HFFc6 (cell line): ENCODE measurements at regions not wholly inside any gene's neighbourhood (a gene's known extent, or its start where the extent isn't known, plus 50 kb on each side); places are given as distances from the start of the nearest gene placed in this dataset.

Source experiments
- DNase-seq: peaks from one replicate; pipeline ENCODE4 v3.0.0-alpha.2; 2018
- H3K27ac Mint-ChIP-seq: 2 replicates; pipeline ENCODE4 v1.8.0; 2020; ENCODE audit warnings: mild to moderate bottlenecking, mixed read lengths
- H3K27me3 Mint-ChIP-seq: 2 replicates; pipeline ENCODE4 v1.8.0; 2021; ENCODE audit warnings: mild to moderate bottlenecking, moderate library complexity, mixed read lengths; ENCODE audit not compliant: insufficient read depth
- H3K36me3 Mint-ChIP-seq: 2 replicates; pipeline ENCODE4 v1.8.0; 2021; ENCODE audit warnings: low read depth, mixed read lengths
- H3K4me1 Mint-ChIP-seq: 2 replicates; pipeline ENCODE4 v1.8.0; 2020; ENCODE audit warnings: low read depth, mixed read lengths
- H3K4me3 Mint-ChIP-seq: 2 replicates; pipeline ENCODE4 v1.8.0; 2020; ENCODE audit warnings: mild to moderate bottlenecking, moderate library complexity, mixed read lengths
- H3K9me3 Mint-ChIP-seq: 2 replicates; pipeline ENCODE4 v1.8.0; 2020; ENCODE audit warnings: mild to moderate bottlenecking, mixed read lengths
- CTCF ChIP-seq: fragments of 200-600 bp; sonication (generic); IDR thresholded peaks from 2 replicates; pipeline ENCODE4 v1.5.0; 2021; ENCODE audit warnings: antibody characterized with exemption, mild to moderate bottlenecking

- H3K4me3 Mint-ChIP-seq: no peak overlapping the region
- no peaks in the 10 kb centered on the region for H3K4me1 Mint-ChIP-seq
- H3K36me3 Mint-ChIP-seq: no peaks in the 10 kb centered on the region
- H3K27me3 Mint-ChIP-seq: peaks cover 6% of the 10 kb centered on the region; the same call in 1 of the 2 replicates
- no peaks in the 10 kb centered on the region for H3K9me3 Mint-ChIP-seq
- TF ChIP-seq CTCF: no peak
- DNase-seq: no peak
- no peak overlapping the region for H3K27ac Mint-ChIP-seq
These were observed 52.5 kb upstream of the PDE8B start for GRCh38 chr5:77157732-77158532.

- no peak for DNase-seq
- TF ChIP-seq CTCF: no peak
- Mint-ChIP-seq H3K4me3 (no peak overlapping the region), H3K4me1 (no peaks in the 10 kb centered on the region), H3K27ac (no peak overlapping the region), H3K36me3 (no peaks in the 10 kb centered on the region), H3K9me3 (no peaks in the 10 kb centered on the region), H3K27me3 (peaks cover 10% of the 10 kb centered on the region)
These were observed 54.1 kb upstream of the PDE8B start for GRCh38 chr5:77156379-77156778.

- H3K4me1 Mint-ChIP-seq: no peaks in the 10 kb centered on the region
- H3K4me3 Mint-ChIP-seq: no peak overlapping the region
- peaks cover 12% of the 10 kb centered on the region for H3K27me3 Mint-ChIP-seq
- H3K27ac Mint-ChIP-seq: no peak overlapping the region
- DNase-seq: no peak
- no peaks in the 10 kb centered on the region for H3K9me3 Mint-ChIP-seq
- no peaks in the 10 kb centered on the region for H3K36me3 Mint-ChIP-seq
- no peak for TF ChIP-seq CTCF
These were observed 55.2 kb upstream of the PDE8B start for GRCh38 chr5:77155179-77155785.

GRCh38 chr5:77152441-77152840 is 58.0 kb upstream of the PDE8B start:
- H3K27me3 Mint-ChIP-seq: peaks cover 14% of the 10 kb centered on the region
- no peak overlapping the region for H3K27ac Mint-ChIP-seq
- H3K9me3 Mint-ChIP-seq: no peaks in the 10 kb centered on the region
- no peak overlapping the region for H3K4me3 Mint-ChIP-seq
- H3K4me1 Mint-ChIP-seq: no peaks in the 10 kb centered on the region
- H3K36me3 Mint-ChIP-seq: no peaks in the 10 kb centered on the region
- no peak for DNase-seq
- TF ChIP-seq CTCF: no peak

GRCh38 chr5:77151501-77151900 is 59.0 kb upstream of the PDE8B start:
- no peaks in the 10 kb centered on the region for H3K36me3 Mint-ChIP-seq
- peaks cover 14% of the 10 kb centered on the region for H3K27me3 Mint-ChIP-seq
- H3K4me1 Mint-ChIP-seq: no peaks in the 10 kb centered on the region; the same call in 1 of the 2 replicates
- no peak overlapping the region for H3K27ac Mint-ChIP-seq
- no peak for DNase-seq
- no peak overlapping the region for H3K4me3 Mint-ChIP-seq
- TF ChIP-seq CTCF: no peak
- no peaks in the 10 kb centered on the region for H3K9me3 Mint-ChIP-seq
